PC-9 (cell line): ENCODE measurements at regions not wholly inside any gene's neighbourhood (a gene's known extent, or its start where the extent isn't known, plus 50 kb on each side); places are given as distances from the start of the nearest gene placed in this dataset.

Experiments used
- BruUV-seq: library from RNA; stranded (reverse); fragments of 400-500 nt; replicated peaks from 2 replicates; lab custom pipeline; 2021; lab: Mats Ljungman, UMichigan
- CTCF ChIA-PET: fragments of 300-600 bp; sonication (Branson Sonifier 250); formaldehyde crosslinking; loops from one replicate; lab custom pipeline; 2022; ENCODE audit warnings: antibody characterized with exemption; lab: Charles Lee
- POLR2A ChIA-PET: fragments of 300-600 bp; sonication (Branson Sonifier 250); formaldehyde crosslinking; loops from one replicate; lab custom pipeline; 2022; ENCODE audit warnings: antibody characterized with exemption; ENCODE audit not compliant: unreplicated experiment; lab: Charles Lee
- DNase-seq, 2 experiments: peaks; one replicate each; pipeline versions ENCODE4 v3.0.0 to v3.0.0-alpha.2; 2015 to 2022; ENCODE audit warnings: mixed read lengths in 1 of 2
- H2AFZ ChIP-seq: fragments of 200-600 bp; sonication (generic); 2 replicates; pipeline ENCODE4 v1.8.1; 2017; ENCODE audit warnings: antibody characterized with exemption
- H3F3A ChIP-seq: fragments of 200-600 bp; sonication (generic); 2 replicates; pipeline ENCODE4 v1.8.1; 2017; ENCODE audit warnings: antibody characterized with exemption, mild to moderate bottlenecking, low read depth; ENCODE audit not compliant: insufficient read depth
- H3K27ac ChIP-seq: fragments of 200-600 bp; sonication (generic); 2 replicates; pipeline ENCODE4 v1.6.1; 2016; ENCODE audit warnings: mixed run types
- H3K27me3 ChIP-seq: fragments of 200-600 bp; sonication (generic); 2 replicates; pipeline ENCODE4 v1.6.1; 2016; ENCODE audit warnings: low read depth, mixed run types; ENCODE audit not compliant: insufficient read depth
- H3K36me3 ChIP-seq: fragments of 200-600 bp; sonication (generic); 2 replicates; pipeline ENCODE4 v1.6.1; 2016; ENCODE audit warnings: low read depth, mixed run types
- H3K4me1 ChIP-seq: fragments of 200-600 bp; sonication (generic); replicated peaks from 2 replicates; pipeline ENCODE4 v1.6.1; 2016; ENCODE audit warnings: mixed run types; ENCODE audit not compliant: insufficient read depth
- H3K4me2 ChIP-seq: fragments of 200-600 bp; sonication (generic); 2 replicates; pipeline ENCODE4 v1.6.1; 2017; ENCODE audit warnings: mixed run types
- H3K4me3 ChIP-seq: fragments of 200-600 bp; sonication (generic); 2 replicates; pipeline ENCODE4 v1.6.1; 2016; ENCODE audit warnings: mixed run types
- H3K79me2 ChIP-seq: fragments of 200-600 bp; sonication (generic); 2 replicates; pipeline ENCODE4 v1.6.1; 2017; ENCODE audit warnings: low read depth, mixed run types
- H3K9me2 ChIP-seq: fragments of 200-600 bp; sonication (generic); 2 replicates; pipeline ENCODE4 v1.8.1; 2017; ENCODE audit warnings: mild to moderate bottlenecking; ENCODE audit not compliant: insufficient read depth
- H3K9me3 ChIP-seq: fragments of 200-600 bp; sonication (generic); 2 replicates; pipeline ENCODE4 v1.8.1; 2016; ENCODE audit warnings: low read depth; ENCODE audit not compliant: insufficient read depth
- H4K20me1 ChIP-seq: fragments of 200-600 bp; sonication (generic); 2 replicates; pipeline ENCODE4 v1.8.1; 2017; ENCODE audit not compliant: insufficient read depth
- EZH2 ChIP-seq: fragments of 200-600 bp; sonication (generic); IDR thresholded peaks from 2 replicates; pipeline ENCODE4 v1.8.0; 2017; ENCODE audit warnings: antibody characterized with exemption, low read depth
- intact Hi-C: fragments of 100-400 bp; cut with micrococcal nuclease; formaldehyde crosslinking; loops from one replicate; pipeline ENCODE4 v1.10.0; 2022; ENCODE audit not compliant: unreplicated experiment
- TF ChIP-seq, protein P1 (sequence below): fragments of 200-600 bp; sonication (generic); conservative IDR thresholded peaks from 2 replicates; pipeline ENCODE4 v1.6.1; 2017; ENCODE audit warnings: mixed run types, antibody characterized with exemption, mild to moderate bottlenecking, moderate library complexity

- peaks cover 16% of the 10 kb centered on the region for H3K4me1 ChIP-seq
- no peak overlapping the region for H2AFZ ChIP-seq
- no peaks in the 10 kb centered on the region for H3K9me2 ChIP-seq
- H3K4me3 ChIP-seq: no peak overlapping the region
- TF ChIP-seq, protein P1, sequence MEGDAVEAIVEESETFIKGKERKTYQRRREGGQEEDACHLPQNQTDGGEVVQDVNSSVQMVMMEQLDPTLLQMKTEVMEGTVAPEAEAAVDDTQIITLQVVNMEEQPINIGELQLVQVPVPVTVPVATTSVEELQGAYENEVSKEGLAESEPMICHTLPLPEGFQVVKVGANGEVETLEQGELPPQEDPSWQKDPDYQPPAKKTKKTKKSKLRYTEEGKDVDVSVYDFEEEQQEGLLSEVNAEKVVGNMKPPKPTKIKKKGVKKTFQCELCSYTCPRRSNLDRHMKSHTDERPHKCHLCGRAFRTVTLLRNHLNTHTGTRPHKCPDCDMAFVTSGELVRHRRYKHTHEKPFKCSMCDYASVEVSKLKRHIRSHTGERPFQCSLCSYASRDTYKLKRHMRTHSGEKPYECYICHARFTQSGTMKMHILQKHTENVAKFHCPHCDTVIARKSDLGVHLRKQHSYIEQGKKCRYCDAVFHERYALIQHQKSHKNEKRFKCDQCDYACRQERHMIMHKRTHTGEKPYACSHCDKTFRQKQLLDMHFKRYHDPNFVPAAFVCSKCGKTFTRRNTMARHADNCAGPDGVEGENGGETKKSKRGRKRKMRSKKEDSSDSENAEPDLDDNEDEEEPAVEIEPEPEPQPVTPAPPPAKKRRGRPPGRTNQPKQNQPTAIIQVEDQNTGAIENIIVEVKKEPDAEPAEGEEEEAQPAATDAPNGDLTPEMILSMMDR: no peak
- TF ChIP-seq EZH2: no peak
- H3K27ac ChIP-seq: peak overlapping the region; percentile 23; the same call in 1 of the 2 replicates
- no TSS peak for BruUV-seq
- peak overlapping the region; percentile 32; the same call in 1 of the 2 replicates for H3K4me2 ChIP-seq
- no peaks in the 10 kb centered on the region for H3K9me3 ChIP-seq
- DNase-seq: peak; percentile 32 to 67
- peaks cover 32% of the 10 kb centered on the region for H4K20me1 ChIP-seq
- intact Hi-C loops: no loop called here
- H3K79me2 ChIP-seq: peaks cover 99% of the 10 kb centered on the region
- H3K36me3 ChIP-seq: no peaks in the 10 kb centered on the region
- H3K27me3 ChIP-seq: no peaks in the 10 kb centered on the region
- ChIA-PET CTCF (no interaction called here), POLR2A (interaction anchor here (0.6 to 0.7 kb wide), 3 partner anchors 40 to 721 kb away, joined by 3 to 6 read pairs (median 3); no protein-coding TSS in a partner anchor)
- H3F3A ChIP-seq: peaks cover 17% of the 10 kb centered on the region
These were observed 58.3 kb upstream of the CYP2D6 start for GRCh38 chr22:42188808-42189447.

- CTCF ChIA-PET: no interaction called here
- H3K36me3 ChIP-seq: no peaks in the 10 kb centered on the region
- H3K27me3 ChIP-seq: no peaks in the 10 kb centered on the region
- no peaks in the 10 kb centered on the region for H3K9me3 ChIP-seq
- 0 out of 2 replicates have a peak, but pooled peaks cover 17% of the 10 kb centered on the region for H3F3A ChIP-seq
- no peak overlapping the region for H3K27ac ChIP-seq
- BruUV-seq: no TSS peak
- H3K4me3 ChIP-seq: no peak overlapping the region
- H4K20me1 ChIP-seq: peaks cover 38% of the 10 kb centered on the region
- no peak for TF ChIP-seq EZH2
- TF ChIP-seq, protein P1: no peak
- intact Hi-C loops: no loop called here
- H3K79me2 ChIP-seq: peaks cover 96% of the 10 kb centered on the region
- DNase-seq: no peak
- no peak overlapping the region for H2AFZ ChIP-seq
- H3K9me2 ChIP-seq: no peaks in the 10 kb centered on the region
- peaks cover 16% of the 10 kb centered on the region for H3K4me1 ChIP-seq
- POLR2A ChIA-PET: no interaction called here
- no peak overlapping the region for H3K4me2 ChIP-seq
These were observed 57.0 kb upstream of the CYP2D6 start for GRCh38 chr22:42187646-42188045.

DNA sequence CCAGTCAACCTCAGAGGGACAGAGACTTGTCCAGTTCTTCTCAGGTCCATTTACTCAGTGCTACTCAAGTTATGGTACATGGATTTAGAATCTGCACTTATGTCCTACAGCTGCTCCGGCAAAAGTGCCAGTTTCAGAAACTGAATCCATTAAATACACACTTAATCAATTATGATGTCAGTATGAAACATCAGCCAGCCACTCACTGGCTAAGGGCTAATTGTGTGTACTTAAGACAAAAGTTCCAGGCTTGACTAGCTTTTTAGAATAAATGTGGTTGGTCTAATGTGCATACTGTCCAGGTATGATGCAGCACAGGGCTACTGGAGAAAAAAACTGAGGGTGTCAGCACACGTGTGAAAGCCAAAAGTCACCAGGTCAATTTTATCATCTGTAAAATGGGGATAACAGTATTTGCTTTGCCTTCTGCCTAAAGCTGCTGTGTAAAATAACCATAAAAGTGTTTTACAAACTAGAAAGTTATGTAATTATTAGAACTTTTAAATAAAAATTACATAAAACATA lies 55.4 kb upstream of the CYP2D6 start:
- CTCF ChIA-PET: interaction anchor here (1.4 kb wide), 1 partner anchor 13 kb away, joined by 4 read pairs; no protein-coding TSS in a partner anchor
- Histone ChIP-seq H2AFZ (no peak overlapping the region), H3K4me1 (peaks cover 16% of the 10 kb centered on the region), H3K9me3 (no peaks in the 10 kb centered on the region), H3K4me2 (no peak overlapping the region), H3K27me3 (no peaks in the 10 kb centered on the region), H3K4me3 (no peak overlapping the region), H3K79me2 (peaks cover 91% of the 10 kb centered on the region), H3K9me2 (no peaks in the 10 kb centered on the region), H4K20me1 (peaks cover 52% of the 10 kb centered on the region), H3K27ac (no peak overlapping the region), H3F3A (peaks cover 17% of the 10 kb centered on the region; the same call in 1 of the 2 replicates), H3K36me3 (no peaks in the 10 kb centered on the region)
- DNase-seq: no peak
- TF ChIP-seq EZH2: no peak
- TF ChIP-seq, protein P1: no peak
- intact Hi-C loops: no loop called here
- POLR2A ChIA-PET: no interaction called here
- no TSS peak for BruUV-seq
